Body of pancreas (tissue), 4 donors: ENCODE measurements at regions not wholly inside any gene's neighbourhood (a gene's known extent, or its start where the extent isn't known, plus 50 kb on each side); places are given as distances from the start of the nearest gene placed in this dataset.

ENCODE experiments used
- POLR2A ChIP-seq, 3 donors: fragments of 450-650 bp; IDR thresholded peaks; one replicate each; pipeline ENCODE4 v1.6.1; 2016; ENCODE audit warnings: antibody characterized with exemption in 3 of 3, mild to moderate bottlenecking in 2 of 3
- TF ChIP-seq, protein P1 (sequence below), 7 experiments: fragments of 450-650 bp in 4 of 7; fragments of 200-600 bp in 3 of 7; sonication (generic) in 3 of 7; IDR thresholded peaks; one replicate each; pipeline ENCODE4 v1.5.1; 2016 to 2019; ENCODE audit warnings: antibody characterized with exemption in 7 of 7

- TF ChIP-seq, protein P1, sequence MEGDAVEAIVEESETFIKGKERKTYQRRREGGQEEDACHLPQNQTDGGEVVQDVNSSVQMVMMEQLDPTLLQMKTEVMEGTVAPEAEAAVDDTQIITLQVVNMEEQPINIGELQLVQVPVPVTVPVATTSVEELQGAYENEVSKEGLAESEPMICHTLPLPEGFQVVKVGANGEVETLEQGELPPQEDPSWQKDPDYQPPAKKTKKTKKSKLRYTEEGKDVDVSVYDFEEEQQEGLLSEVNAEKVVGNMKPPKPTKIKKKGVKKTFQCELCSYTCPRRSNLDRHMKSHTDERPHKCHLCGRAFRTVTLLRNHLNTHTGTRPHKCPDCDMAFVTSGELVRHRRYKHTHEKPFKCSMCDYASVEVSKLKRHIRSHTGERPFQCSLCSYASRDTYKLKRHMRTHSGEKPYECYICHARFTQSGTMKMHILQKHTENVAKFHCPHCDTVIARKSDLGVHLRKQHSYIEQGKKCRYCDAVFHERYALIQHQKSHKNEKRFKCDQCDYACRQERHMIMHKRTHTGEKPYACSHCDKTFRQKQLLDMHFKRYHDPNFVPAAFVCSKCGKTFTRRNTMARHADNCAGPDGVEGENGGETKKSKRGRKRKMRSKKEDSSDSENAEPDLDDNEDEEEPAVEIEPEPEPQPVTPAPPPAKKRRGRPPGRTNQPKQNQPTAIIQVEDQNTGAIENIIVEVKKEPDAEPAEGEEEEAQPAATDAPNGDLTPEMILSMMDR (IDR thresholded peaks at IDR 0.05), result no peak
- no peak for TF ChIP-seq POLR2A (IDR thresholded peaks at IDR 0.05)
Observed at GRCh38 chr1:234756066-234756774, 146.2 kb upstream of the IRF2BP2 start.
